ENCODE measurements at regions not wholly inside any gene's neighbourhood (a gene's known extent, or its start where the extent isn't known, plus 50 kb on each side); places are given as distances from the start of the nearest gene placed in this dataset.

- Histone ChIP-seq H3K36me3 (ENCODE audit: control insufficient read depth, insufficient read depth, low read length) (no peaks in the 10 kb centered on the region), H3K27me3 (ENCODE audit: control insufficient read depth, insufficient read depth, low read length) (no peaks in the 10 kb centered on the region), H3K4me3 (ENCODE audit: low read depth, low read length) (no peak overlapping the region), H3K9me3 (ENCODE audit: control insufficient read depth, insufficient read depth, low read length) (no peaks in the 10 kb centered on the region), H3K27ac (ENCODE audit: low read depth, low read length) (no peak overlapping the region), H3K9ac (ENCODE audit: low read depth, low read length) (no peak overlapping the region), H3K4me1 (ENCODE audit: control insufficient read depth, insufficient read depth, low read length) (peaks cover 1% of the 10 kb centered on the region; the same call in 1 of the 2 replicates)
These were observed 106.9 kb upstream of the NPHP3 start for GRCh38 chr3:132829101-132829500.

GRCh38 chr3:132822837-132823236 is 100.6 kb upstream of the NPHP3 start:
- no peaks in the 10 kb centered on the region for H3K36me3 ChIP-seq (ENCODE audit: control insufficient read depth, insufficient read depth, low read length)
- H3K4me3 ChIP-seq (ENCODE audit: low read depth, low read length), result no peak overlapping the region
- no peak overlapping the region for H3K9ac ChIP-seq (ENCODE audit: low read depth, low read length)
- H3K27me3 ChIP-seq (ENCODE audit: control insufficient read depth, insufficient read depth, low read length), result no peaks in the 10 kb centered on the region
- H3K27ac ChIP-seq (ENCODE audit: low read depth, low read length), result no peak overlapping the region
- H3K9me3 ChIP-seq (ENCODE audit: control insufficient read depth, insufficient read depth, low read length), result no peaks in the 10 kb centered on the region
- no peaks in the 10 kb centered on the region for H3K4me1 ChIP-seq (ENCODE audit: control insufficient read depth, insufficient read depth, low read length)

GRCh38 chr3:132822266-132822665 is 100.1 kb upstream of the NPHP3 start:
- Histone ChIP-seq H3K36me3 (ENCODE audit: control insufficient read depth, insufficient read depth, low read length) (no peaks in the 10 kb centered on the region), H3K9ac (ENCODE audit: low read depth, low read length) (no peak overlapping the region)

GRCh38 chr3:132821314-132821713 is 99.1 kb upstream of the NPHP3 start:
- Histone ChIP-seq H3K9ac (ENCODE audit: low read depth, low read length) (no peak overlapping the region), H3K27me3 (ENCODE audit: control insufficient read depth, insufficient read depth, low read length) (no peaks in the 10 kb centered on the region), H3K4me1 (ENCODE audit: control insufficient read depth, insufficient read depth, low read length) (no peaks in the 10 kb centered on the region), H3K36me3 (ENCODE audit: control insufficient read depth, insufficient read depth, low read length) (no peaks in the 10 kb centered on the region), H3K27ac (ENCODE audit: low read depth, low read length) (no peak overlapping the region), H3K9me3 (ENCODE audit: control insufficient read depth, insufficient read depth, low read length) (no peaks in the 10 kb centered on the region), H3K4me3 (ENCODE audit: low read depth, low read length) (no peak overlapping the region)

More at GRCh38 chr3:132822266-132822665, 100.1 kb upstream of the NPHP3 start:
- Histone ChIP-seq H3K27me3 (ENCODE audit: control insufficient read depth, insufficient read depth, low read length) (no peaks in the 10 kb centered on the region), H3K27ac (ENCODE audit: low read depth, low read length) (no peak overlapping the region), H3K4me3 (ENCODE audit: low read depth, low read length) (no peak overlapping the region), H3K9me3 (ENCODE audit: control insufficient read depth, insufficient read depth, low read length) (no peaks in the 10 kb centered on the region), H3K4me1 (ENCODE audit: control insufficient read depth, insufficient read depth, low read length) (no peaks in the 10 kb centered on the region)

GRCh38 chr3:132818251-132818650 is 96.0 kb upstream of the NPHP3 start:
- Histone ChIP-seq H3K36me3 (ENCODE audit: control insufficient read depth, insufficient read depth, low read length) (no peaks in the 10 kb centered on the region), H3K4me1 (ENCODE audit: control insufficient read depth, insufficient read depth, low read length) (no peaks in the 10 kb centered on the region), H3K27me3 (ENCODE audit: control insufficient read depth, insufficient read depth, low read length) (no peaks in the 10 kb centered on the region), H3K4me3 (ENCODE audit: low read depth, low read length) (no peak overlapping the region), H3K9ac (ENCODE audit: low read depth, low read length) (no peak overlapping the region), H3K27ac (ENCODE audit: low read depth, low read length) (no peak overlapping the region), H3K9me3 (ENCODE audit: control insufficient read depth, insufficient read depth, low read length) (no peaks in the 10 kb centered on the region)

- H3K4me1 ChIP-seq (ENCODE audit: control insufficient read depth, insufficient read depth, low read length), result no peaks in the 10 kb centered on the region
- no peak overlapping the region for H3K27ac ChIP-seq (ENCODE audit: low read depth, low read length)
- no peak overlapping the region for H3K4me3 ChIP-seq (ENCODE audit: low read depth, low read length)
- no peaks in the 10 kb centered on the region for H3K27me3 ChIP-seq (ENCODE audit: control insufficient read depth, insufficient read depth, low read length)
- no peak overlapping the region for H3K9ac ChIP-seq (ENCODE audit: low read depth, low read length)
- no peaks in the 10 kb centered on the region for H3K9me3 ChIP-seq (ENCODE audit: control insufficient read depth, insufficient read depth, low read length)
- H3K36me3 ChIP-seq (ENCODE audit: control insufficient read depth, insufficient read depth, low read length), result no peaks in the 10 kb centered on the region
These were observed 95.5 kb upstream of the NPHP3 start for GRCh38 chr3:132817646-132818177.

GRCh38 chr3:132805071-132805470 is 82.9 kb upstream of the NPHP3 start:
- no peaks in the 10 kb centered on the region for H3K36me3 ChIP-seq (ENCODE audit: control insufficient read depth, insufficient read depth, low read length)

GRCh38 chr3:132804498-132804897 is 82.3 kb upstream of the NPHP3 start:
- no peaks in the 10 kb centered on the region for H3K4me1 ChIP-seq (ENCODE audit: control insufficient read depth, insufficient read depth, low read length)
- no peaks in the 10 kb centered on the region for H3K27me3 ChIP-seq (ENCODE audit: control insufficient read depth, insufficient read depth, low read length)
- H3K36me3 ChIP-seq (ENCODE audit: control insufficient read depth, insufficient read depth, low read length), result no peaks in the 10 kb centered on the region
- H3K4me3 ChIP-seq (ENCODE audit: low read depth, low read length), result no peak overlapping the region
- no peaks in the 10 kb centered on the region for H3K9me3 ChIP-seq (ENCODE audit: control insufficient read depth, insufficient read depth, low read length)
- H3K9ac ChIP-seq (ENCODE audit: low read depth, low read length), result no peak overlapping the region
- H3K27ac ChIP-seq (ENCODE audit: low read depth, low read length), result no peak overlapping the region

More at GRCh38 chr3:132805071-132805470, 82.9 kb upstream of the NPHP3 start:
- Histone ChIP-seq H3K27me3 (ENCODE audit: control insufficient read depth, insufficient read depth, low read length) (no peaks in the 10 kb centered on the region), H3K9ac (ENCODE audit: low read depth, low read length) (no peak overlapping the region), H3K4me1 (ENCODE audit: control insufficient read depth, insufficient read depth, low read length) (no peaks in the 10 kb centered on the region), H3K27ac (ENCODE audit: low read depth, low read length) (no peak overlapping the region), H3K4me3 (ENCODE audit: low read depth, low read length) (no peak overlapping the region), H3K9me3 (ENCODE audit: control insufficient read depth, insufficient read depth, low read length) (no peaks in the 10 kb centered on the region)

- H3K4me1 ChIP-seq (ENCODE audit: control insufficient read depth, insufficient read depth, low read length), result no peaks in the 10 kb centered on the region
These were observed 81.7 kb upstream of the NPHP3 start for GRCh38 chr3:132803889-132804288.

GRCh38 chr3:132800958-132801357 is 78.7 kb upstream of the NPHP3 start:
- H3K27ac ChIP-seq (ENCODE audit: low read depth, low read length), result no peak overlapping the region
- no peaks in the 10 kb centered on the region for H3K4me1 ChIP-seq (ENCODE audit: control insufficient read depth, insufficient read depth, low read length)
- H3K27me3 ChIP-seq (ENCODE audit: control insufficient read depth, insufficient read depth, low read length), result no peaks in the 10 kb centered on the region
- H3K9ac ChIP-seq (ENCODE audit: low read depth, low read length), result no peak overlapping the region
- H3K36me3 ChIP-seq (ENCODE audit: control insufficient read depth, insufficient read depth, low read length), result no peaks in the 10 kb centered on the region
- H3K9me3 ChIP-seq (ENCODE audit: control insufficient read depth, insufficient read depth, low read length), result no peaks in the 10 kb centered on the region
- H3K4me3 ChIP-seq (ENCODE audit: low read depth, low read length), result no peak overlapping the region

More at GRCh38 chr3:132803889-132804288, 81.7 kb upstream of the NPHP3 start:
- H3K9ac ChIP-seq (ENCODE audit: low read depth, low read length), result no peak overlapping the region
- no peaks in the 10 kb centered on the region for H3K9me3 ChIP-seq (ENCODE audit: control insufficient read depth, insufficient read depth, low read length)
- H3K27me3 ChIP-seq (ENCODE audit: control insufficient read depth, insufficient read depth, low read length), result no peaks in the 10 kb centered on the region
- no peak overlapping the region for H3K4me3 ChIP-seq (ENCODE audit: low read depth, low read length)
- no peak overlapping the region for H3K27ac ChIP-seq (ENCODE audit: low read depth, low read length)
- no peaks in the 10 kb centered on the region for H3K36me3 ChIP-seq (ENCODE audit: control insufficient read depth, insufficient read depth, low read length)

GRCh38 chr3:132790806-132791205 is 68.6 kb upstream of the NPHP3 start:
- Histone ChIP-seq H3K4me1 (ENCODE audit: control insufficient read depth, insufficient read depth, low read length) (no peaks in the 10 kb centered on the region), H3K36me3 (ENCODE audit: control insufficient read depth, insufficient read depth, low read length) (no peaks in the 10 kb centered on the region), H3K9me3 (ENCODE audit: control insufficient read depth, insufficient read depth, low read length) (no peaks in the 10 kb centered on the region), H3K27me3 (ENCODE audit: control insufficient read depth, insufficient read depth, low read length) (no peaks in the 10 kb centered on the region), H3K4me3 (ENCODE audit: low read depth, low read length) (no peak overlapping the region), H3K27ac (ENCODE audit: low read depth, low read length) (no peak overlapping the region), H3K9ac (ENCODE audit: low read depth, low read length) (no peak overlapping the region)

- Histone ChIP-seq H3K4me1 (ENCODE audit: control insufficient read depth, insufficient read depth, low read length) (no peaks in the 10 kb centered on the region), H3K9me3 (ENCODE audit: control insufficient read depth, insufficient read depth, low read length) (no peaks in the 10 kb centered on the region)
These were observed 67.8 kb upstream of the NPHP3 start for GRCh38 chr3:132789959-132790358.

More at GRCh38 chr3:132789959-132790358, 67.8 kb upstream of the NPHP3 start:
- no peaks in the 10 kb centered on the region for H3K36me3 ChIP-seq (ENCODE audit: control insufficient read depth, insufficient read depth, low read length)
- H3K27me3 ChIP-seq (ENCODE audit: control insufficient read depth, insufficient read depth, low read length), result no peaks in the 10 kb centered on the region
- H3K9ac ChIP-seq (ENCODE audit: low read depth, low read length), result no peak overlapping the region
- H3K27ac ChIP-seq (ENCODE audit: low read depth, low read length), result no peak overlapping the region
- no peak overlapping the region for H3K4me3 ChIP-seq (ENCODE audit: low read depth, low read length)

All from HUES48 (cell line).